Mononuclear cell (primary cell): ENCODE measurements at regions not wholly inside any gene's neighbourhood (a gene's known extent, or its start where the extent isn't known, plus 50 kb on each side); places are given as distances from the start of the nearest gene placed in this dataset.
A peak's percentile ranks its signal among the peaks of the same experiment; 100 is the strongest.

Source experiments
- H3K27me3 ChIP-seq: 2 replicates; pipeline ENCODE4 v1.6.0; 2011; ENCODE audit warnings: low read length, control low read depth; ENCODE audit not compliant: insufficient read depth
- H3K4me1 ChIP-seq: 2 replicates; pipeline ENCODE4 v1.5.1; 2011; ENCODE audit warnings: mild to moderate bottlenecking, low read length, control low read depth; ENCODE audit not compliant: insufficient read depth
- H3K4me3 ChIP-seq: 2 replicates; pipeline ENCODE4 v1.5.1; 2011; ENCODE audit warnings: mild to moderate bottlenecking, low read length, moderate library complexity
- H3K9me3 ChIP-seq: 2 replicates; pipeline ENCODE4 v1.5.1; 2011; ENCODE audit warnings: low read depth, mild to moderate bottlenecking, control low read depth, low read length

GRCh38 chr11:121936781-121937447 is 179.1 kb downstream of the BLID start:
- Histone ChIP-seq H3K27me3 (no peaks in the 10 kb centered on the region), H3K9me3 (no peaks in the 10 kb centered on the region), H3K4me1 (no peaks in the 10 kb centered on the region), H3K4me3 (no peak overlapping the region)

GRCh38 chr11:121936370-121936769 is 179.6 kb downstream of the BLID start:
- Histone ChIP-seq H3K9me3 (no peaks in the 10 kb centered on the region), H3K27me3 (no peaks in the 10 kb centered on the region), H3K4me1 (no peaks in the 10 kb centered on the region), H3K4me3 (no peak overlapping the region)

GRCh38 chr11:121933694-121934093 is 182.3 kb downstream of the BLID start:
- Histone ChIP-seq H3K9me3 (no peaks in the 10 kb centered on the region), H3K4me3 (no peak overlapping the region), H3K4me1 (peaks cover 16% of the 10 kb centered on the region), H3K27me3 (peaks cover 18% of the 10 kb centered on the region)

GRCh38 chr11:121933294-121933693 is 182.7 kb downstream of the BLID start:
- Histone ChIP-seq H3K9me3 (no peaks in the 10 kb centered on the region), H3K4me1 (peaks cover 16% of the 10 kb centered on the region), H3K27me3 (peaks cover 22% of the 10 kb centered on the region), H3K4me3 (no peak overlapping the region)

GRCh38 chr11:121932646-121933185 is 183.3 kb downstream of the BLID start:
- H3K4me1 ChIP-seq: peaks cover 16% of the 10 kb centered on the region
- H3K9me3 ChIP-seq: no peaks in the 10 kb centered on the region
- no peak overlapping the region for H3K4me3 ChIP-seq

GRCh38 chr11:121931748-121932352 is 184.2 kb downstream of the BLID start:
- peaks cover 23% of the 10 kb centered on the region for H3K27me3 ChIP-seq
- no peaks in the 10 kb centered on the region for H3K9me3 ChIP-seq
- H3K4me3 ChIP-seq: no peak overlapping the region
- H3K4me1 ChIP-seq: peaks cover 16% of the 10 kb centered on the region

More at GRCh38 chr11:121932646-121933185, 183.3 kb downstream of the BLID start:
- H3K27me3 ChIP-seq: peaks cover 23% of the 10 kb centered on the region

DNA sequence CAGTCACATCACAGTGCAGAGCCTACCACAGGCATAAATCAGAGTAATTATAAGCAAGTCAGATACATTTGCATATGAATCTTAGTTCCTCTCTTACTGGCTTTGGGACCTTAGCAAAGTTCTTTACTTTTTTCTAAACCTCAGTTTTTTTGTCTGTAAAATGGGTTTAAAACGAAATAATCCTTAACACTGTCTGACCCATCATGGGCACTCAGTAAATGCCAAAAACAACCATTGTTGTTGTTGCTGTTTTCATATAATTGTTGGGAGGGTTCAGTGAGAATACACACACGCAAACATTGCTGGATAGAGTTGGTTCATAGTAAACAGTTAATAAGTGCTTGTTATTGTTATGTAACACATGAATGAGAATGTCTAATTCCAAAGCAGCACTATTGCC is 184.9 kb downstream of the BLID start:
- peaks cover 23% of the 10 kb centered on the region for H3K27me3 ChIP-seq
- no peaks in the 10 kb centered on the region for H3K9me3 ChIP-seq
- peaks cover 16% of the 10 kb centered on the region for H3K4me1 ChIP-seq
- H3K4me3 ChIP-seq: no peak overlapping the region

DNA sequence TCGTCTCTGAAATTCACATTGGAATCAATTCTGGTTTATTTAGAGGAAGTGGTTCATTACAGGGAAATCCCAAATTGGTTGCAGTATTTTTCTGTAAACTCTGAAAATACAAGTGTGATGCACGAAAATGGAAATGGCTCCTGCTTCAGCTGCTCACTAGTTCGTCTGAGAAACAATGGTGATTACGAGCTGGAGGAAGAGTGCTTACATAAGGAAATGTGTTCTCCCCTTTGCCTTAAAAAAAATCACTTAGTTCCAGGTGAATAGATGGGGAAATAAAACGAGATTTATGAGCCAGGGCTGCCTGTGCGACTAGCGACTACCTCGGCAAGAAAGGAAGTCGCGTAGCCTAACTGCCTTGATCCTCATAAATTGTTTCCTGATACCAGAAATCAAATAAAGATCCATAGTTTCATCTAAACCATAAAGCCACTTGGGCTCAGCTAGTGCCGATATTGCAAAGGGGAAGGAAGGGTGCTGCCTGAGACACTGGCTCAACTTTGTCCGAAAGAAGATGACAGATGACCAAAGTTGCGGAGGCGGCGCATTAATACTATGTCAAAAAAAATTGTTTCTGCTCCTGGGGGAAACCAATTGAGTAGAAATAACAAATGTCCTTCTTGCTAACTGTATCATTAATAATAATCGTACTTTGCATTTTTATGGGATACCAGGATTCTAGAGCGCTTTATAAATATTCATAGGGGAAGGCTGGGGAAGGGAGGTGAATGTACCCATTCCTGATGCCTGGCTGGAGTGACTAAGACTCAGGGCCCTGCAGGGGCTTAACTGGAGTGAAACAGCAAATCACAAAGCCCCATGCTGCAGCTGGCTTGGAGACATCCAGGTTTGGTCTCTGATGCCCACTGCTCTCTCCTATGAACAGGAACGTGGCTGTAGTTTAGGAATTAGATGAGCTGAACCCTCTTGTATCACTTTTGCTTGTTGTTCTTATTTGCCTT is 185.7 kb downstream of the BLID start:
- peaks cover 23% of the 10 kb centered on the region for H3K27me3 ChIP-seq
- H3K9me3 ChIP-seq: no peaks in the 10 kb centered on the region
- H3K4me1 ChIP-seq: peaks cover 16% of the 10 kb centered on the region
- H3K4me3 ChIP-seq: peak overlapping the region; percentile 17

GRCh38 chr11:121929581-121929980 is 186.4 kb downstream of the BLID start:
- H3K9me3 ChIP-seq: no peaks in the 10 kb centered on the region
- H3K4me3 ChIP-seq: no peak overlapping the region
- peaks cover 16% of the 10 kb centered on the region for H3K4me1 ChIP-seq
- peaks cover 23% of the 10 kb centered on the region for H3K27me3 ChIP-seq

DNA sequence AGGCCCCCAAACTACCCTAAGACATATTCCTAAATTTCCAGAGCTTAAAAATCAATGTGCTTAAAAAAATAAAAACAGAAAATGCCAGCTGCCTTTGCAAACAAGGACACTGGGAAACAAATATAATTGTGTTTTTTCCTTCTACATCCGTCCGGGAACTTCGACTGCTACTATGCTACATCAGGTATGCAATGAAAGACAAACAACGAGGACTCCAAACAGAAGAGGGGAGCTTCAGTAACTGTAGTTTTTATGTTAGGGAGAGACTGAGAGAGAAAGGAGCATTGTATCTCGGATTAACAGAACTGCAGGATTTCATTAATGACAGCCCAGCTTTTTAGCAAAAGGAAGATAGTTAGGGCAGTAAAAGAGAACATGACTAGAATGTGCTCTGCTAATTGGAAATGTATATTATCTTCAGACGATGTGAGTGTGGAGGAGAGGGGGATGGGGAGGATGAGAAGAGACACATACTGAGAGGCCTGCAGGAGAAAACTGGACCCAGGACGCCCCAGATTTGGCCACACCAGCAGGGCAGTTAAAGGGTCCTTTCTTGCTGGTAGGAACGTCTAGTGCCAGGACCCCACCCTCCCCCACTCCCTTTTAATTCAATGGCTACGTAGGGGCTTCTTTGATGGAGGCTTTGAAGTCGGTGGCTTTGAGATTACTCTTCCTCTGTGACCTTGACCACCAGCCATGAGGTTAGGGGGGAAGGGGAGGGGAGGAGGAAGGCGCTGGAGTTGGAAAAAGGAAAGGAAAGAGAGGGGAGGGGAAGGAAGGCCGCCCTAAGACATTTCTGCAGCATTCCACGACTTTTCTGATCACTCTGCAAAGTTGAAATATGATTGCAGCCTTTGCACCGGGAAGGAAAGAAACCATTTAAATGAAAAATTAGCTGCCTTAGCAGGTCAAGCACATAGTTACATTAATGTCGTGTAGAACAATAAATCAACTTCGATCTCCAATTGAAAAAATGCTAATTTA is 187.1 kb downstream of the BLID start:
- H3K27me3 ChIP-seq: peaks cover 23% of the 10 kb centered on the region
- no peaks in the 10 kb centered on the region for H3K9me3 ChIP-seq
- H3K4me1 ChIP-seq: peaks cover 16% of the 10 kb centered on the region
- no peak overlapping the region for H3K4me3 ChIP-seq

DNA sequence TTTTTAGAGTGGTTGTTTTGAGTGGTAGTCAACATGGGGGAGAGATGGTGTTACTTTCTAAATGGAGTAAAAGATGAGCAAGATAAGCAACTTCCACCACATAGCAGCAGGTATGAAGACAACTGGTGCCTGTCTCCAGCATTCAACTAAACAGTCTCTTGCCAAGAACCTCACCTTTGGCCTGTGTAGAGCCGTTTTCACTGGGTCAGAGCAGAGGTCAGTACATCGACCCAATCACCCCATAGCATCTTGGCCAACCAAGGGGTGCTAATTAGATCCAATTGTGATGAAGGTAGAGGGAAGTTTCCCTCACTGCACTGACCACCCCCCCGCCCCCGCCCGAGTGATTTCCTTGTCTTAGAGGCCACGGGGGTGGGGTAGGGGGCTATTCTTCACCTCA is 188.2 kb downstream of the BLID start:
- Histone ChIP-seq H3K4me1 (peaks cover 16% of the 10 kb centered on the region), H3K9me3 (no peaks in the 10 kb centered on the region), H3K27me3 (peaks cover 23% of the 10 kb centered on the region), H3K4me3 (no peak overlapping the region)

GRCh38 chr11:121927097-121927785 is 188.8 kb downstream of the BLID start:
- Histone ChIP-seq H3K27me3 (peaks cover 23% of the 10 kb centered on the region), H3K9me3 (no peaks in the 10 kb centered on the region), H3K4me3 (no peak overlapping the region)

GRCh38 chr11:121924191-121924590 is 191.8 kb downstream of the BLID start:
- Histone ChIP-seq H3K27me3 (peaks cover 10% of the 10 kb centered on the region), H3K4me1 (peaks cover 2% of the 10 kb centered on the region), H3K9me3 (no peaks in the 10 kb centered on the region), H3K4me3 (no peak overlapping the region)

More at GRCh38 chr11:121927097-121927785, 188.8 kb downstream of the BLID start:
- peaks cover 16% of the 10 kb centered on the region for H3K4me1 ChIP-seq
